GM12878 (cell line): ENCODE measurements at regions not wholly inside any gene's neighbourhood (a gene's known extent, or its start where the extent isn't known, plus 50 kb on each side); places are given as distances from the start of the nearest gene placed in this dataset.

Source experiments
- KDM1A ChIP-seq: fragments of 200-600 bp; sonication (generic); IDR thresholded peaks from 2 replicates; pipeline ENCODE4 v1.6.1; 2016; ENCODE audit warnings: borderline replicate concordance
- MTA2 ChIP-seq: fragments of 450-650 bp; IDR thresholded peaks from 2 replicates; pipeline ENCODE4 v1.6.1; 2016; ENCODE audit warnings: low read depth, mild to moderate bottlenecking, moderate library complexity
- NFYB ChIP-seq: IDR thresholded peaks from 2 replicates; pipeline ENCODE4 v1.6.1; 2011; ENCODE audit warnings: low read depth, mild to moderate bottlenecking, low read length, improper control_type of control experiment, moderate library complexity; ENCODE audit not compliant: insufficient read depth
- PAX8 ChIP-seq: fragments of 450-650 bp; IDR thresholded peaks from 2 replicates; pipeline ENCODE4 v1.6.1; 2017; ENCODE audit warnings: mild to moderate bottlenecking, moderate library complexity
- PRDM15 ChIP-seq: fragments of 450-650 bp; formaldehyde crosslinking; IDR thresholded peaks from 2 replicates; pipeline ENCODE4 v1.4.0; 2020; ENCODE audit warnings: mild to moderate bottlenecking, moderate library complexity
- REST ChIP-seq: IDR thresholded peaks from 2 replicates; pipeline ENCODE4 v1.6.1; 2012; ENCODE audit warnings: mild to moderate bottlenecking, low read depth, low read length
- SPI1 ChIP-seq: IDR thresholded peaks from 2 replicates; pipeline ENCODE4 v1.6.1; 2011; ENCODE audit warnings: low read depth, mild to moderate bottlenecking, low read length, moderate library complexity, borderline replicate concordance; ENCODE audit not compliant: insufficient read depth
- ZNF622 ChIP-seq: fragments of 450-650 bp; IDR thresholded peaks from 2 replicates; pipeline ENCODE4 v1.6.1; 2017; ENCODE audit warnings: mild to moderate bottlenecking, inconsistent platforms
- TF ChIP-seq, protein P1 (sequence below): IDR thresholded peaks from 2 replicates; pipeline ENCODE4 v1.6.1; 2011; ENCODE audit warnings: low read depth, mild to moderate bottlenecking, low read length, moderate library complexity, borderline replicate concordance; ENCODE audit errors: extremely low read depth
- TF ChIP-seq, protein P2 (sequence below): fragments of 450-650 bp; IDR thresholded peaks from 2 replicates; pipeline ENCODE4 v1.6.1; 2016; ENCODE audit warnings: mild to moderate bottlenecking
- TF ChIP-seq, protein P3 (sequence below), 3 experiments: IDR thresholded peaks in 2 of 3; conservative IDR thresholded peaks in 1 of 3; 2 replicates each; pipeline ENCODE4 v1.5.1; 2011; ENCODE audit warnings: low read depth in 3 of 3, low read length in 3 of 3, mild to moderate bottlenecking in 3 of 3, control low read depth in 2 of 3, moderate library complexity in 2 of 3, inconsistent platforms in 1 of 3, mixed read lengths in 1 of 3; ENCODE audit not compliant: control insufficient read depth in 2 of 3, insufficient read depth in 1 of 3; ENCODE audit errors: extremely low read depth in 1 of 3

DNA sequence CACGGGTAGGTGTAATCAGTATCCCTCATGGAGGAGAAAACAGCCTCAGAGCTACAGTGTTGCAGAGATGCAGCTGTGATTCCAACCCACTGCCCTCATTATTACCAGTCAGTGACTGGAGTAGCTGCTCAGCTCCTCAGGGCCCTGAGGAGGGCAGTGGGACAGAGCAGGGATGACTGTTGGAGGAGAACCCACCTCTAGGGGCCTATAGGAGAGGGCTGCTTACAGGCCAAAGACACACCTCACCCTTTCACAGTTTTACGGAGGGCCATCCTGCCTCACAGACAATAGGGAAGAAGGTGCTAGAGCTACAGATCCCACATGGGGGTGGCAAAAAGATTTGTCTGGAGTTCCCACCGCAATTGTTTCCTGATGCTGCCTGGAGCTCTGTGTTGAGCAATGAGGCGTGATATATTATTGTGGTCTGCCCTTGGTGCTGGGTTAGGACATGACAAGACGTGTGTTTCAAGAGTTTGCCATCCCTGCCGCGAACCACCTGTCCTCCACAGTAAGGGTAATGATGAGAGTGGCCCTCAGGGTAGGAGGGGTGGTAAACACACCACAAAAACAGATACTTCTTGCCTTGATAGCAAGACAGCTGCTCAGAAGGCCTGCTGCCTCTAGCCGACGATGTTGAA is 140.5 kb upstream of the TPM1 start:
- no peak for TF ChIP-seq PRDM15 (CRISPR knock-in tag)
- TF ChIP-seq, protein P1, sequence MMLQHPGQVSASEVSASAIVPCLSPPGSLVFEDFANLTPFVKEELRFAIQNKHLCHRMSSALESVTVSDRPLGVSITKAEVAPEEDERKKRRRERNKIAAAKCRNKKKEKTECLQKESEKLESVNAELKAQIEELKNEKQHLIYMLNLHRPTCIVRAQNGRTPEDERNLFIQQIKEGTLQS: no peak
- no peak for TF ChIP-seq KDM1A
- TF ChIP-seq REST: no peak
- TF ChIP-seq NFYB: no peak
- no peak for TF ChIP-seq PAX8
- TF ChIP-seq, protein P2, sequence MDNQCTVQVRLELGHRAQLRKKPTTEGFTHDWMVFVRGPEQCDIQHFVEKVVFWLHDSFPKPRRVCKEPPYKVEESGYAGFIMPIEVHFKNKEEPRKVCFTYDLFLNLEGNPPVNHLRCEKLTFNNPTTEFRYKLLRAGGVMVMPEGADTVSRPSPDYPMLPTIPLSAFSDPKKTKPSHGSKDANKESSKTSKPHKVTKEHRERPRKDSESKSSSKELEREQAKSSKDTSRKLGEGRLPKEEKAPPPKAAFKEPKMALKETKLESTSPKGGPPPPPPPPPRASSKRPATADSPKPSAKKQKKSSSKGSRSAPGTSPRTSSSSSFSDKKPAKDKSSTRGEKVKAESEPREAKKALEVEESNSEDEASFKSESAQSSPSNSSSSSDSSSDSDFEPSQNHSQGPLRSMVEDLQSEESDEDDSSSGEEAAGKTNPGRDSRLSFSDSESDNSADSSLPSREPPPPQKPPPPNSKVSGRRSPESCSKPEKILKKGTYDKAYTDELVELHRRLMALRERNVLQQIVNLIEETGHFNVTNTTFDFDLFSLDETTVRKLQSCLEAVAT: no peak
- no peak for TF ChIP-seq MTA2
- no peak for TF ChIP-seq SPI1
- TF ChIP-seq, protein P3, sequence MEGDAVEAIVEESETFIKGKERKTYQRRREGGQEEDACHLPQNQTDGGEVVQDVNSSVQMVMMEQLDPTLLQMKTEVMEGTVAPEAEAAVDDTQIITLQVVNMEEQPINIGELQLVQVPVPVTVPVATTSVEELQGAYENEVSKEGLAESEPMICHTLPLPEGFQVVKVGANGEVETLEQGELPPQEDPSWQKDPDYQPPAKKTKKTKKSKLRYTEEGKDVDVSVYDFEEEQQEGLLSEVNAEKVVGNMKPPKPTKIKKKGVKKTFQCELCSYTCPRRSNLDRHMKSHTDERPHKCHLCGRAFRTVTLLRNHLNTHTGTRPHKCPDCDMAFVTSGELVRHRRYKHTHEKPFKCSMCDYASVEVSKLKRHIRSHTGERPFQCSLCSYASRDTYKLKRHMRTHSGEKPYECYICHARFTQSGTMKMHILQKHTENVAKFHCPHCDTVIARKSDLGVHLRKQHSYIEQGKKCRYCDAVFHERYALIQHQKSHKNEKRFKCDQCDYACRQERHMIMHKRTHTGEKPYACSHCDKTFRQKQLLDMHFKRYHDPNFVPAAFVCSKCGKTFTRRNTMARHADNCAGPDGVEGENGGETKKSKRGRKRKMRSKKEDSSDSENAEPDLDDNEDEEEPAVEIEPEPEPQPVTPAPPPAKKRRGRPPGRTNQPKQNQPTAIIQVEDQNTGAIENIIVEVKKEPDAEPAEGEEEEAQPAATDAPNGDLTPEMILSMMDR (IDR thresholded peaks at IDR 0.05 in 2 of 3, conservative IDR thresholded peaks at IDR 0.05 in 1 of 3; ENCODE audit: control insufficient read depth in 2 of 3, extremely low read depth in 1 of 3, insufficient read depth in 1 of 3, low read depth in 3 of 3, low read length in 3 of 3): no peak
- TF ChIP-seq ZNF622: no peak
